ACC112 (cell line): ENCODE measurements at regions not wholly inside any gene's neighbourhood (a gene's known extent, or its start where the extent isn't known, plus 50 kb on each side); places are given as distances from the start of the nearest gene placed in this dataset.

Experiments used
- H2AFZ ChIP-seq: fragments of 200-600 bp; sonication (generic); one replicate; pipeline ENCODE4 v1.6.0; 2017; ENCODE audit warnings: antibody characterized with exemption, low read length; ENCODE audit not compliant: unreplicated experiment
- H3K27ac ChIP-seq: fragments of 200-600 bp; sonication (generic); 2 replicates; pipeline ENCODE4 v1.5.1; 2014; ENCODE audit warnings: low read depth, mild to moderate bottlenecking, antibody characterized with exemption, low read length, moderate library complexity
- H3K27me3 ChIP-seq: fragments of 200-600 bp; sonication (generic); 2 replicates; pipeline ENCODE4 v1.6.1; 2014; ENCODE audit warnings: mild to moderate bottlenecking, antibody characterized with exemption, low read length, moderate library complexity, mixed read lengths; ENCODE audit not compliant: insufficient read depth
- H3K36me3 ChIP-seq: fragments of 200-600 bp; sonication (generic); 2 replicates; pipeline ENCODE4 v1.6.1; 2016; ENCODE audit warnings: mild to moderate bottlenecking, antibody characterized with exemption, low read length, moderate library complexity, mixed read lengths; ENCODE audit not compliant: insufficient read depth
- H3K4me1 ChIP-seq: fragments of 200-600 bp; sonication (generic); one replicate; pipeline ENCODE4 v1.6.1; 2016; ENCODE audit warnings: low read length, mixed read lengths; ENCODE audit not compliant: insufficient read depth, unreplicated experiment, control insufficient read depth
- H3K4me3 ChIP-seq: fragments of 200-600 bp; sonication (generic); 2 replicates; pipeline ENCODE4 v1.5.1; 2014; ENCODE audit warnings: mild to moderate bottlenecking, low read depth, low read length
- H3K79me2 ChIP-seq: fragments of 200-600 bp; sonication (generic); one replicate; pipeline ENCODE4 v1.6.0; 2016; ENCODE audit warnings: low read length; ENCODE audit not compliant: control insufficient read depth, unreplicated experiment, insufficient read depth

GRCh38 chr1:63034256-63034655 is 250.3 kb downstream of the ATG4C start:
- H3K27me3 ChIP-seq: peaks cover 31% of the 10 kb centered on the region
- no peaks in the 10 kb centered on the region for H3K36me3 ChIP-seq
- no peak overlapping the region for H3K4me3 ChIP-seq
- H3K4me1 ChIP-seq: no peaks in the 10 kb centered on the region
- H2AFZ ChIP-seq: no peak overlapping the region
- no peaks in the 10 kb centered on the region for H3K79me2 ChIP-seq
- no peak overlapping the region for H3K27ac ChIP-seq

- Histone ChIP-seq H3K27ac (no peak overlapping the region), H3K4me1 (no peaks in the 10 kb centered on the region), H2AFZ (no peak overlapping the region), H3K27me3 (peaks cover 14% of the 10 kb centered on the region; the same call in 1 of the 2 replicates), H3K36me3 (no peaks in the 10 kb centered on the region), H3K4me3 (no peak overlapping the region), H3K79me2 (no peaks in the 10 kb centered on the region)
These were observed 254.7 kb downstream of the ATG4C start for GRCh38 chr1:63038586-63038985.

GRCh38 chr1:63041660-63042059 is 257.7 kb downstream of the ATG4C start:
- Histone ChIP-seq H3K4me3 (no peak overlapping the region), H2AFZ (no peak overlapping the region), H3K4me1 (no peaks in the 10 kb centered on the region), H3K36me3 (no peaks in the 10 kb centered on the region), H3K27ac (no peak overlapping the region), H3K27me3 (no peaks in the 10 kb centered on the region), H3K79me2 (no peaks in the 10 kb centered on the region)

GRCh38 chr1:63042278-63042677 is 258.3 kb downstream of the ATG4C start:
- Histone ChIP-seq H2AFZ (no peak overlapping the region), H3K4me3 (no peak overlapping the region), H3K27me3 (no peaks in the 10 kb centered on the region), H3K79me2 (no peaks in the 10 kb centered on the region), H3K4me1 (no peaks in the 10 kb centered on the region), H3K36me3 (no peaks in the 10 kb centered on the region), H3K27ac (no peak overlapping the region)

- Histone ChIP-seq H3K27ac (no peak overlapping the region), H2AFZ (no peak overlapping the region), H3K36me3 (no peaks in the 10 kb centered on the region), H3K4me1 (no peaks in the 10 kb centered on the region), H3K79me2 (no peaks in the 10 kb centered on the region), H3K4me3 (no peak overlapping the region), H3K27me3 (peaks cover 18% of the 10 kb centered on the region)
These were observed 262.6 kb downstream of the ATG4C start for GRCh38 chr1:63046539-63046938.

GRCh38 chr1:63049135-63049534 is 265.2 kb downstream of the ATG4C start:
- Histone ChIP-seq H3K27me3 (peaks cover 18% of the 10 kb centered on the region), H3K4me3 (no peak overlapping the region), H3K36me3 (no peaks in the 10 kb centered on the region), H2AFZ (no peak overlapping the region), H3K4me1 (no peaks in the 10 kb centered on the region), H3K79me2 (no peaks in the 10 kb centered on the region), H3K27ac (no peak overlapping the region)

GRCh38 chr1:63051356-63051755 is 267.4 kb downstream of the ATG4C start:
- no peaks in the 10 kb centered on the region for H3K36me3 ChIP-seq
- H3K27me3 ChIP-seq: peaks cover 18% of the 10 kb centered on the region
- H2AFZ ChIP-seq: no peak overlapping the region
- no peaks in the 10 kb centered on the region for H3K79me2 ChIP-seq
- no peak overlapping the region for H3K4me3 ChIP-seq
- no peaks in the 10 kb centered on the region for H3K4me1 ChIP-seq
- H3K27ac ChIP-seq: no peak overlapping the region

- H3K36me3 ChIP-seq: no peaks in the 10 kb centered on the region
- no peak overlapping the region for H3K27ac ChIP-seq
- no peaks in the 10 kb centered on the region for H3K79me2 ChIP-seq
- H3K4me3 ChIP-seq: no peak overlapping the region
- H2AFZ ChIP-seq: no peak overlapping the region
- H3K4me1 ChIP-seq: no peaks in the 10 kb centered on the region
- H3K27me3 ChIP-seq: peaks cover 18% of the 10 kb centered on the region
These were observed 268.0 kb downstream of the ATG4C start for GRCh38 chr1:63051886-63052285.

GRCh38 chr1:63054184-63054583 is 268.2 kb upstream of the FOXD3 start:
- H2AFZ ChIP-seq: no peak overlapping the region
- no peak overlapping the region for H3K27ac ChIP-seq
- no peaks in the 10 kb centered on the region for H3K36me3 ChIP-seq
- H3K79me2 ChIP-seq: no peaks in the 10 kb centered on the region
- peaks cover 10% of the 10 kb centered on the region; the same call in 1 of the 2 replicates for H3K27me3 ChIP-seq
- H3K4me3 ChIP-seq: no peak overlapping the region
- no peaks in the 10 kb centered on the region for H3K4me1 ChIP-seq

GRCh38 chr1:63063367-63063766 is 259.0 kb upstream of the FOXD3 start:
- Histone ChIP-seq H3K36me3 (no peaks in the 10 kb centered on the region), H3K27ac (no peak overlapping the region), H3K4me3 (no peak overlapping the region), H3K27me3 (peaks cover 3% of the 10 kb centered on the region; the same call in 1 of the 2 replicates), H3K79me2 (no peaks in the 10 kb centered on the region), H3K4me1 (no peaks in the 10 kb centered on the region), H2AFZ (no peak overlapping the region)

GRCh38 chr1:63064135-63064534 is 258.2 kb upstream of the FOXD3 start:
- Histone ChIP-seq H3K36me3 (no peaks in the 10 kb centered on the region), H3K79me2 (no peaks in the 10 kb centered on the region), H3K4me1 (no peaks in the 10 kb centered on the region), H3K4me3 (no peak overlapping the region), H3K27ac (no peak overlapping the region), H2AFZ (no peak overlapping the region), H3K27me3 (peaks cover 3% of the 10 kb centered on the region; the same call in 1 of the 2 replicates)
